ENCODE measurements at regions not wholly inside any gene's neighbourhood (a gene's known extent, or its start where the extent isn't known, plus 50 kb on each side); places are given as distances from the start of the nearest gene placed in this dataset.
A peak's percentile ranks its signal among the peaks of the same experiment; 100 is the strongest.

DNA sequence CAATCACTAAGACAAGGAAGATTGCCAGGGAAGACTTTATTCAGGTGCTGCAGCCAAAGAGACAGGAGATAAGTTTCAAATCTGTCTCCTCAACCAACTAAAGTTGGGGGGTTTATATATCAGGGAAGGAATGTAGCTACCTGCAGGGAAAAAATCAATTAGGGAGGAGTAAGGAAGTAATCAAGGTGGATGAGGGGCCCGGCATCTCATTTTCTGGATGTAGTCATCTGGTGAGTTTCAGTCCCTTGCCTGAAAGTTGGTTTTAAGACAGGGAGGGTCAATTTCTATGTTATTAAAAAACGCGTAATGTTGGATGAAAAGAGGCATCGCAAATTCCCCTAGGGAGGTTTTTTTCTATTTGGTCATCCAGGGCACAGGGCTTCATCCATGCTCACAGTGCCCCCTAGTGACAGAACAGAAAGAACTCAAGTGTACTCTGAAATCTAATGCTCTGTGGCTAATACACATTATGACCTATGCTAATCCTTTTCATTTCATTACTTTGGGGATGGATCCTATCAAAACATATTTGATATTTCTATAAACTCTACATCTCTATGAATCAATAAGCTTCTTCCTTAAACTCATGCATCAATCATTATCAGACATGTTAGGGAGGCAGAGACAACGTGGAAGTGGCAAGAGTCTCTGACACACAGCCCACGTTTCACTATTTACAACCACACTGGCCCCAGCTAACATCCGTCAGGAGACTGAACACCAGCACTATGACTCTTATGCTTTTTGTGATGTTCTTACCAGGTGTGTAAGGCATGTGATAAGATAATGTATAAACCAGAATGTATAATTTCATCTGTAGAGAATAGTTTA lies 1577.0 kb upstream of the TENM3 start:
- Histone ChIP-seq H3K27me3 (ENCODE audit: insufficient read depth, low read length) (no peaks in the 10 kb centered on the region), H3K4me2 (ENCODE audit: low read length) (peak overlapping the region; percentile 76), H3K9me2 (ENCODE audit: insufficient read depth) (no peaks in the 10 kb centered on the region), H3K36me3 (ENCODE audit: control insufficient read depth in 1 of 2, insufficient read depth in 2 of 2, low read length in 2 of 2) (no peaks in the 10 kb centered on the region), H2AFZ (ENCODE audit: low read depth, low read length, poor library complexity, severe bottlenecking) (peak overlapping the region; percentile 100), H3K4me1 (ENCODE audit: control insufficient read depth in 1 of 2, insufficient read depth in 2 of 2, low read length in 2 of 2) (peaks cover 5 to 11% of the 10 kb centered on the region in 2 experiments; a peak in 3 of 4 replicates), H3K27ac (ENCODE audit: low read depth, low read length) (no peak overlapping the region), H3K9me3 (ENCODE audit: control insufficient read depth in 1 of 2, insufficient read depth in 1 of 2, low read depth in 1 of 2, low read length in 2 of 2) (no peaks in the 10 kb centered on the region), H3K4me3 (replicated peaks in 1 of 2; ENCODE audit: low read depth in 1 of 2, low read length in 2 of 2) (peak overlapping the region; percentile 23 to 43), H4K20me1 (ENCODE audit: insufficient read depth) (no peaks in the 10 kb centered on the region), H3K79me2 (ENCODE audit: insufficient read depth, low read length) (no peaks in the 10 kb centered on the region), H3K9ac (ENCODE audit: low read length) (no peak overlapping the region)
- peak; percentile 76 for DNase-seq (ENCODE audit: low read depth, low spot score)
- ChIA-PET CTCF (interaction anchor here (0.8 to 2.5 kb wide), 6 partner anchors 10 to 799 kb away, joined by 3 to 8 read pairs (median 6); no protein-coding TSS in a partner anchor), RAD21 (ENCODE audit: low non-redundant PET in 1 of 2, low total read pairs in 2 of 2, uncharacterized antibody in 2 of 2, unreplicated experiment in 2 of 2) (no interaction called here), POLR2A (no interaction called here)
- BruUV-seq (replicated peaks): no TSS peak
- ATAC-seq: peak; percentile 92
- peak; percentile 48 to 78 (median 74); a peak in 5 of 6 replicates for TF ChIP-seq CTCF (IDR thresholded peaks at IDR 0.05 in 2 of 3, conservative IDR thresholded peaks at IDR 0.05 in 1 of 3; ENCODE audit: borderline replicate concordance in 1 of 3, insufficient read depth in 1 of 3, low read depth in 2 of 3, low read length in 2 of 3)
- no peak for TF ChIP-seq POLR2AphosphoS5 (IDR thresholded peaks at IDR 0.05; ENCODE audit: low read depth, low read length)
- TF ChIP-seq RAD21 (IDR thresholded peaks at IDR 0.05; ENCODE audit: low read depth): peak; percentile 70
- no peak for TF ChIP-seq FOSL1 (IDR thresholded peaks at IDR 0.05; ENCODE audit: low read depth)
- intact Hi-C loops (cut with micrococcal nuclease): loop anchor here (1.0 to 10.0 kb wide), 5 partner anchors 217 to 863 kb away; no protein-coding TSS in a partner anchor

- Histone ChIP-seq H3K27me3 (ENCODE audit: insufficient read depth, low read length) (no peaks in the 10 kb centered on the region), H3K4me1 (ENCODE audit: control insufficient read depth in 1 of 2, insufficient read depth in 2 of 2, low read length in 2 of 2) (peaks cover 5 to 11% of the 10 kb centered on the region in 2 experiments; a peak in 3 of 4 replicates), H3K9ac (ENCODE audit: low read length) (no peak overlapping the region), H2AFZ (ENCODE audit: low read depth, low read length, poor library complexity, severe bottlenecking) (no peak overlapping the region), H3K9me3 (ENCODE audit: control insufficient read depth in 1 of 2, insufficient read depth in 1 of 2, low read depth in 1 of 2, low read length in 2 of 2) (no peaks in the 10 kb centered on the region), H4K20me1 (ENCODE audit: insufficient read depth) (no peaks in the 10 kb centered on the region), H3K9me2 (ENCODE audit: insufficient read depth) (no peaks in the 10 kb centered on the region), H3K36me3 (ENCODE audit: control insufficient read depth in 1 of 2, insufficient read depth in 2 of 2, low read length in 2 of 2) (no peaks in the 10 kb centered on the region), H3K79me2 (ENCODE audit: insufficient read depth, low read length) (no peaks in the 10 kb centered on the region), H3K4me2 (ENCODE audit: low read length) (no peak overlapping the region), H3K27ac (ENCODE audit: low read depth, low read length) (no peak overlapping the region), H3K4me3 (replicated peaks in 1 of 2; ENCODE audit: low read depth in 1 of 2, low read length in 2 of 2) (no peak overlapping the region)
- ChIA-PET POLR2A (no interaction called here), CTCF (no interaction called here), RAD21 (ENCODE audit: low non-redundant PET in 1 of 2, low total read pairs in 2 of 2, uncharacterized antibody in 2 of 2, unreplicated experiment in 2 of 2) (no interaction called here)
- BruUV-seq (replicated peaks): no TSS peak
- intact Hi-C loops (cut with micrococcal nuclease): loop anchor here (10.0 kb wide), 1 partner anchor 476 kb away; no protein-coding TSS in a partner anchor
- no peak for ATAC-seq
- DNase-seq (ENCODE audit: low read depth, low spot score): no peak
- TF ChIP-seq ZBTB33 (IDR thresholded peaks at IDR 0.05; ENCODE audit: extremely low read depth, insufficient replicate concordance, low read length) (no peak), SIN3A (IDR thresholded peaks at IDR 0.05; ENCODE audit: low read depth) (no peak), EZH2phosphoT487 (IDR thresholded peaks at IDR 0.05; ENCODE audit: borderline replicate concordance) (no peak), ATF3 (IDR thresholded peaks at IDR 0.05) (no peak), MAX (IDR thresholded peaks at IDR 0.05) (no peak), YY1 (IDR thresholded peaks at IDR 0.05; ENCODE audit: extremely low read depth, insufficient replicate concordance, low read depth, low read length) (no peak), CTCF (IDR thresholded peaks at IDR 0.05 in 2 of 3, conservative IDR thresholded peaks at IDR 0.05 in 1 of 3; ENCODE audit: borderline replicate concordance in 1 of 3, insufficient read depth in 1 of 3, low read depth in 2 of 3, low read length in 2 of 3) (no peak)
Measured at GRCh38 chr4:180668732-180669131, 1574.5 kb upstream of the TENM3 start.

Measured in HCT116 (cell line).